Activated CD8-positive, alpha-beta T cell treated with anti-CD3 and anti-CD28 coated beads for 36 hours (primary cell): ENCODE measurements at regions not wholly inside any gene's neighbourhood (a gene's known extent, or its start where the extent isn't known, plus 50 kb on each side); places are given as distances from the start of the nearest gene placed in this dataset.

ENCODE experiments used
- ATAC-seq: fragments of 200-7000 bp; cut with Tn5 transposase; one replicate; pipeline ENCODE4 v1.10.0; 2021; ENCODE audit warnings: mild to moderate bottlenecking, moderate library complexity
- CTCF ChIA-PET: fragments of 350-600 bp; sonication (Branson Sonifier 250); formaldehyde crosslinking; loops from one replicate; lab custom pipeline; 2021; ENCODE audit warnings: antibody characterized with exemption; lab: Charles Lee
- POLR2A ChIA-PET: fragments of 350-600 bp; sonication (Branson Sonifier 250); formaldehyde crosslinking; loops from one replicate; lab custom pipeline; 2021; ENCODE audit warnings: antibody characterized with exemption; lab: Charles Lee
- DNase-seq: peaks from one replicate; pipeline ENCODE4 v3.0.0-alpha.2; 2020
- H3K27ac Mint-ChIP-seq: one replicate; pipeline ENCODE4 v1.8.0; 2021; ENCODE audit warnings: mild to moderate bottlenecking, mixed read lengths
- H3K27me3 Mint-ChIP-seq: one replicate; pipeline ENCODE4 v1.8.0; 2021; ENCODE audit warnings: mixed read lengths
- H3K36me3 Mint-ChIP-seq: one replicate; pipeline ENCODE4 v1.8.0; 2021; ENCODE audit warnings: low read depth, mixed read lengths
- H3K4me1 Mint-ChIP-seq: one replicate; pipeline ENCODE4 v1.8.0; 2021; ENCODE audit warnings: low read depth, mixed read lengths
- H3K4me3 Mint-ChIP-seq: one replicate; pipeline ENCODE4 v1.8.0; 2021; ENCODE audit warnings: mild to moderate bottlenecking, moderate library complexity, mixed read lengths
- H3K9me3 Mint-ChIP-seq: one replicate; pipeline ENCODE4 v1.8.0; 2021; ENCODE audit warnings: mixed read lengths
- intact Hi-C: fragments of 100-400 bp; cut with micrococcal nuclease; formaldehyde crosslinking; loops from one replicate; pipeline ENCODE4 v1.10.0; 2022
- TF ChIP-seq, protein P1 (sequence below): fragments of 200-600 bp; IDR thresholded peaks from one replicate; pipeline ENCODE4 v1.8.0; 2022; ENCODE audit warnings: antibody characterized with exemption, mild to moderate bottlenecking

DNA sequence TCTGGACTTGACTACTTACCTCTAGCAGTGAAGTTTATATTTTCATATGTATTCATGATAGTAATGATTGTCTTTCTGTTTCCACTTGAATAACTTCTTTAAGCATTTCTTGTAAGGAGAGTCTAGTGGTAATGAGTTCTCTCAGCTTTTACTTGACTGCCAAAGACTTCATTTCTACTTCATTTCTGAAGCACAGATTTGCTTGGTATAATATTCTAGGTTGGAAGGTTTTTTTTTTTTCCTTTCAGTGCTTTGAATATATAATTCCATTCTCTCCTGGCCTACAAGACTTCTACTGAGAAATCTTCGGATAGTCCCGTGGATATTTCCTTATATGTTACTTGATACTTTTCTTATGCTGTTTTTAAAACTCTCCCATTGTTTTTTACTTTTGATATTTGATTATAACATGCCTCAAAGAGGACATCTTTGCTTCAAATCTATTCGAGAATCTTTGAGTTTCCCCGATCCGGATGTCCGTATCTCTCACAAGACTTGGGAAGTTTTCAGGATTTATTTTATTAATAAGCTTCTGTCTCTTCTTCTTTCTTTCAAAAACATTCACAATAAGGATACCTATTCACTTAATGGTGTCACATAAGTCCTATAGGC is 1560.0 kb downstream of the PCDH9 start:
- no peak for ATAC-seq
- H3K27me3 Mint-ChIP-seq, result no peaks in the 10 kb centered on the region
- DNase-seq, result no peak
- CTCF ChIA-PET, result interaction anchor here (1.0 kb wide), 1 partner anchor 9 kb away, joined by 3 read pairs; no protein-coding TSS in a partner anchor
- intact Hi-C loops, result no loop called here
- no peak overlapping the region for H3K27ac Mint-ChIP-seq
- no peaks in the 10 kb centered on the region for H3K36me3 Mint-ChIP-seq
- H3K9me3 Mint-ChIP-seq, result peaks cover 19% of the 10 kb centered on the region
- no peaks in the 10 kb centered on the region for H3K4me1 Mint-ChIP-seq
- no peak overlapping the region for H3K4me3 Mint-ChIP-seq
- POLR2A ChIA-PET, result no interaction called here
- TF ChIP-seq, protein P1, sequence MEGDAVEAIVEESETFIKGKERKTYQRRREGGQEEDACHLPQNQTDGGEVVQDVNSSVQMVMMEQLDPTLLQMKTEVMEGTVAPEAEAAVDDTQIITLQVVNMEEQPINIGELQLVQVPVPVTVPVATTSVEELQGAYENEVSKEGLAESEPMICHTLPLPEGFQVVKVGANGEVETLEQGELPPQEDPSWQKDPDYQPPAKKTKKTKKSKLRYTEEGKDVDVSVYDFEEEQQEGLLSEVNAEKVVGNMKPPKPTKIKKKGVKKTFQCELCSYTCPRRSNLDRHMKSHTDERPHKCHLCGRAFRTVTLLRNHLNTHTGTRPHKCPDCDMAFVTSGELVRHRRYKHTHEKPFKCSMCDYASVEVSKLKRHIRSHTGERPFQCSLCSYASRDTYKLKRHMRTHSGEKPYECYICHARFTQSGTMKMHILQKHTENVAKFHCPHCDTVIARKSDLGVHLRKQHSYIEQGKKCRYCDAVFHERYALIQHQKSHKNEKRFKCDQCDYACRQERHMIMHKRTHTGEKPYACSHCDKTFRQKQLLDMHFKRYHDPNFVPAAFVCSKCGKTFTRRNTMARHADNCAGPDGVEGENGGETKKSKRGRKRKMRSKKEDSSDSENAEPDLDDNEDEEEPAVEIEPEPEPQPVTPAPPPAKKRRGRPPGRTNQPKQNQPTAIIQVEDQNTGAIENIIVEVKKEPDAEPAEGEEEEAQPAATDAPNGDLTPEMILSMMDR, result no peak

DNA sequence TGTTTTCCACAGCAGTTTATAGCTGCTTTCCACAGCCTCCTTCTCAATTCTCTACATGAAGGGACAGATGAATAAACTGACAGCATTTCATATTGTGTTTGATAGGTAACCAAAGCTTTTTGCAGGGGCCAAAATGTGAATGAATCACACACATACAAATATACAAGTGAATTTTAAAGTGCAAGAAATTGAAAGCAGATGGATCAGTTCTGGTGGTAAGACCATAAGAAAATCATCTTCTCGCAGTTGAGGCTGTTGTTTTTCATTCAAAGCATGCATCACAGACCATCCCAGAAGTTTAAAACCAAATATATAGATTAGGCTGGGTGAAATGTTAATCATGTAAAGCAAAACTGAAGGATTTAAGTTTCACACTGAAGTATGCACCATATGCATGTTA is 1569.4 kb downstream of the PCDH9 start:
- intact Hi-C loops, result no loop called here
- Mint-ChIP-seq H3K27me3 (no peaks in the 10 kb centered on the region), H3K9me3 (peaks cover 10% of the 10 kb centered on the region), H3K4me3 (no peak overlapping the region), H3K27ac (no peak overlapping the region), H3K4me1 (no peaks in the 10 kb centered on the region), H3K36me3 (no peaks in the 10 kb centered on the region)
- no peak for DNase-seq
- ATAC-seq, result no peak
- ChIA-PET CTCF (no interaction called here), POLR2A (no interaction called here)
- TF ChIP-seq, protein P1, result no peak

DNA sequence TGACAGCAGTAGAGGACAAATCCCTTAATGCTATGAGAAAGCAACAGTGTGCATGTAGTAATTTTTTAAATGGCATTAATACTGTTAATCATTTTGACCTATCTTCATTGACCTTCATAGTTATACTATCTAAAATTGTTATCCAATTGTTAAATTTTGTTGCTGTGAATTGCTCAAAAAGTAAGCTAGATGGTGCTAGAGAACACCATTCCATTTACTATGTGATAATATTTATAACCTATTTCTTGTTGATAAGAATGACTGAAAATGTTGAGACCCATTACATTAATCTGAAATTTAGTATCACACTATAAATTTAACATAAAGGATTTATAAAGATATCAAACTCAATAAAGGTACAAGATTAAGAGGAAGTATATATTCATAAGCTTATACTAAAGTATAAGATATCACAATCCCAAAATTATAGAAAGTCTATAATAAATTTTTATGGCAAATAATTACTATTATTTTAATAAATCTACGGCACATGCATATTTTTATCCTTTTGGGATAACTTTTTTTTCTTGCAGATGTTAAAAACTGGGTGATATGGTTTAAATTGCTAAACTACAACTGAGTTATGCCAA is 1573.3 kb downstream of the PCDH9 start:
- TF ChIP-seq, protein P1, result no peak
- ATAC-seq, result no peak
- intact Hi-C loops, result no loop called here

DNA sequence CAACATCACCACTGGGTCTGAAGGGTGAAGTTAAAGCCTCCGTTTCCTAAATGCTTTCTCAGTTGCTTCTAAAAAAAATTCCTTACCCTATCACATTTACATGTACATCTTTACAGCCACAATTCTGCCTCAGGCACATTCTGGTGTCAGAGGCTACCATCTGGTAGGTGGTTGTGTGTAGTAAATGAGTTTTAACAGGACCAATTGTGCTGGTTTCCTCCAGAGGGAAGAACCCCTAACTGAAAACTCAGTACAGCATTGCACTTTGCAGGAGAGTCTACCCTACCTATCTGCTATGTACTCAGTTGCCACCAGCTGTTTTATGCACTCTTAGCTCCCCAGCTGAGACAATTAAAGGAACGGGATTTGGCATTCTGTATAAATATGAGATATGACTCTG is 1576.5 kb downstream of the PCDH9 start:
- CTCF ChIA-PET, result no interaction called here
- H3K4me1 Mint-ChIP-seq, result no peaks in the 10 kb centered on the region
- TF ChIP-seq, protein P1, result no peak
- ATAC-seq (no peak), DNase-seq (no peak)
- H3K36me3 Mint-ChIP-seq, result no peaks in the 10 kb centered on the region
- peaks cover 2% of the 10 kb centered on the region for H3K9me3 Mint-ChIP-seq
- H3K27ac Mint-ChIP-seq, result no peak overlapping the region
- no peak overlapping the region for H3K4me3 Mint-ChIP-seq
- no peaks in the 10 kb centered on the region for H3K27me3 Mint-ChIP-seq
- intact Hi-C loops, result no loop called here
- POLR2A ChIA-PET, result no interaction called here

More for the DNA sequence above, 1573.3 kb downstream of the PCDH9 start:
- no peak overlapping the region for H3K27ac Mint-ChIP-seq
- CTCF ChIA-PET, result no interaction called here
- H3K27me3 Mint-ChIP-seq, result no peaks in the 10 kb centered on the region
- no peaks in the 10 kb centered on the region for H3K36me3 Mint-ChIP-seq
- DNase-seq, result no peak
- POLR2A ChIA-PET, result no interaction called here
- no peak overlapping the region for H3K4me3 Mint-ChIP-seq
- peaks cover 4% of the 10 kb centered on the region for H3K9me3 Mint-ChIP-seq
- H3K4me1 Mint-ChIP-seq, result no peaks in the 10 kb centered on the region

DNA sequence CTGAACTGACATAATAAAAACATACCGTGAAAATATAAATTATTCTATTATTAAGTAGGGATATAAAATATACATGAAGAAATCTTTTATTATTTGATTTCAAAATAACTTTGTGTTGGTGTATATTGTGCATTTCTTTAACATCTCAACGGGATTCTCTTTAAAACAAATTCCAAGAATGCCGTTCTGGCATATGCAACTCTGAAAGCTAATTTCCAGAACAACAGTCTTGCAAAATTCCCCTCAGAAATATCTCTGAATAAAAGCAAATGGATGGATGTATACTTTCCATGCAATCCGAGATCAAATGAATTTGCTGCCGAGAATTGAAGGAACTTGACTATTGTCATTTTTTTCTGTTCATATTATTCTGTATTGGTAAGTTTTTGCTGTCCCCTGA is 1579.8 kb downstream of the PCDH9 start:
- Mint-ChIP-seq H3K27me3 (no peaks in the 10 kb centered on the region), H3K4me3 (no peak overlapping the region)

More for the DNA sequence above, 1579.8 kb downstream of the PCDH9 start:
- ATAC-seq (no peak), DNase-seq (no peak)
- H3K36me3 Mint-ChIP-seq, result no peaks in the 10 kb centered on the region
- CTCF ChIA-PET, result no interaction called here
- no peaks in the 10 kb centered on the region for H3K9me3 Mint-ChIP-seq
- POLR2A ChIA-PET, result no interaction called here
- TF ChIP-seq, protein P1, result no peak
- intact Hi-C loops, result no loop called here
- no peak overlapping the region for H3K27ac Mint-ChIP-seq
- H3K4me1 Mint-ChIP-seq, result no peaks in the 10 kb centered on the region
